ENCODE measurements at regions not wholly inside any gene's neighbourhood (a gene's known extent, or its start where the extent isn't known, plus 50 kb on each side); places are given as distances from the start of the nearest gene placed in this dataset.

GRCh38 chr4:77367638-77368037 is 210.6 kb downstream of the CCNG2 start:
- H3K9me3 ChIP-seq (ENCODE audit: control insufficient read depth, insufficient read depth, low read length) = no peaks in the 10 kb centered on the region
- no peaks in the 10 kb centered on the region for H3K36me3 Mint-ChIP-seq

GRCh38 chr4:77372375-77372774 is 215.4 kb downstream of the CCNG2 start:
- intact Hi-C loops (cut with micrococcal nuclease) = no loop called here
- ATAC-seq (no peak), DNase-seq (no peak)
- Mint-ChIP-seq H3K4me1 (no peaks in the 10 kb centered on the region), H3K9me3 (no peaks in the 10 kb centered on the region), H3K27me3 (ENCODE audit: low read depth in 2 of 2) (peaks cover 0 to 6% of the 10 kb centered on the region in 2 donors), H3K36me3 (no peaks in the 10 kb centered on the region), H3K27ac (no peak overlapping the region), H3K4me3 (no peak overlapping the region)
- TF ChIP-seq CTCF (IDR thresholded peaks at IDR 0.05) = no peak
- no peaks in the 10 kb centered on the region for H3K27me3 ChIP-seq (ENCODE audit: control insufficient read depth, insufficient read depth, low read length)
- 81% methylated on average over 3 of the region's 3 CpGs for WGBS (ENCODE audit: insufficient coverage)
- no peaks in the 10 kb centered on the region for H3K4me1 ChIP-seq (ENCODE audit: control insufficient read depth, insufficient read depth, low read length)
- H3K9me3 ChIP-seq (ENCODE audit: control insufficient read depth, insufficient read depth, low read length) = no peaks in the 10 kb centered on the region
- no peak overlapping the region for H3K27ac ChIP-seq (ENCODE audit: low read length)
- no peak overlapping the region for H3K4me3 ChIP-seq (ENCODE audit: low read length)
- no peaks in the 10 kb centered on the region for H3K36me3 ChIP-seq (ENCODE audit: control insufficient read depth, insufficient read depth, low read length)

More at GRCh38 chr4:77367638-77368037, 210.6 kb downstream of the CCNG2 start:
- Histone ChIP-seq H3K27me3 (ENCODE audit: control insufficient read depth, insufficient read depth, low read length) (no peaks in the 10 kb centered on the region), H3K36me3 (ENCODE audit: control insufficient read depth, insufficient read depth, low read length) (no peaks in the 10 kb centered on the region), H3K4me3 (ENCODE audit: low read length) (no peak overlapping the region), H3K4me1 (ENCODE audit: control insufficient read depth, insufficient read depth, low read length) (no peaks in the 10 kb centered on the region), H3K27ac (ENCODE audit: low read length) (no peak overlapping the region)
- no peak for TF ChIP-seq CTCF (IDR thresholded peaks at IDR 0.05)
- no peak for ATAC-seq
- intact Hi-C loops (cut with micrococcal nuclease) = no loop called here
- H3K4me1 Mint-ChIP-seq = no peaks in the 10 kb centered on the region
- WGBS (ENCODE audit: insufficient coverage) = 24% methylated on average over 4 of the region's 4 CpGs
- DNase-seq = no peak
- no peak overlapping the region for H3K27ac Mint-ChIP-seq
- H3K4me3 Mint-ChIP-seq = no peak overlapping the region
- H3K9me3 Mint-ChIP-seq = no peaks in the 10 kb centered on the region
- peaks cover 0 to 6% of the 10 kb centered on the region in 2 donors for H3K27me3 Mint-ChIP-seq (ENCODE audit: low read depth in 2 of 2)

- no peak for DNase-seq
- Mint-ChIP-seq H3K36me3 (no peaks in the 10 kb centered on the region), H3K4me1 (no peaks in the 10 kb centered on the region), H3K27ac (no peak overlapping the region), H3K4me3 (no peak overlapping the region), H3K9me3 (no peaks in the 10 kb centered on the region), H3K27me3 (ENCODE audit: low read depth in 2 of 2) (peaks cover 6 to 7% of the 10 kb centered on the region in 2 donors)
- no peaks in the 10 kb centered on the region for H3K4me1 ChIP-seq (ENCODE audit: control insufficient read depth, insufficient read depth, low read length)
- H3K4me3 ChIP-seq (ENCODE audit: low read length) = no peak overlapping the region
- no peak for TF ChIP-seq CTCF (IDR thresholded peaks at IDR 0.05)
- H3K27ac ChIP-seq (ENCODE audit: low read length) = no peak overlapping the region
- no peaks in the 10 kb centered on the region for H3K9me3 ChIP-seq (ENCODE audit: control insufficient read depth, insufficient read depth, low read length)
- ATAC-seq = no peak
- 100% methylated on average over 1 of the region's 2 CpGs for WGBS (ENCODE audit: insufficient coverage)
- no peaks in the 10 kb centered on the region for H3K36me3 ChIP-seq (ENCODE audit: control insufficient read depth, insufficient read depth, low read length)
- intact Hi-C loops (cut with micrococcal nuclease) = no loop called here
- no peaks in the 10 kb centered on the region for H3K27me3 ChIP-seq (ENCODE audit: control insufficient read depth, insufficient read depth, low read length)
Measured at GRCh38 chr4:77375866-77376607, 219.0 kb downstream of the CCNG2 start.

Data from natural killer cell (primary cell).